Loucy (cell line): ENCODE measurements at regions not wholly inside any gene's neighbourhood (a gene's known extent, or its start where the extent isn't known, plus 50 kb on each side); places are given as distances from the start of the nearest gene placed in this dataset.
"Not testable (repeated sequence)": the region's sequence is repeated elsewhere in the genome, so short reads cannot be mapped to it uniquely, and the experiment has no call there.

Source experiments
- H2AFZ ChIP-seq: fragments of 200-600 bp; sonication (generic); 2 replicates; pipeline ENCODE4 v1.6.0; 2016; ENCODE audit warnings: antibody characterized with exemption, mild to moderate bottlenecking, low read length, moderate library complexity
- H3F3A ChIP-seq: fragments of 200-600 bp; 2 replicates; pipeline ENCODE4 v1.6.0; 2016; ENCODE audit warnings: antibody characterized with exemption, low read depth, mild to moderate bottlenecking
- H3K27me3 ChIP-seq: fragments of 200-600 bp; sonication (generic); 2 replicates; pipeline ENCODE4 v1.6.1; 2014; ENCODE audit warnings: low read length, mild to moderate bottlenecking; ENCODE audit not compliant: insufficient read depth, poor library complexity, severe bottlenecking
- H3K36me3 ChIP-seq: fragments of 200-600 bp; sonication (generic); 2 replicates; pipeline ENCODE4 v1.6.1; 2016; ENCODE audit warnings: low read length; ENCODE audit not compliant: insufficient read depth
- H3K4me1 ChIP-seq: fragments of 200-600 bp; sonication (generic); 2 replicates; pipeline ENCODE4 v1.5.1; 2014; ENCODE audit warnings: low read length, mild to moderate bottlenecking; ENCODE audit not compliant: insufficient read depth, poor library complexity, severe bottlenecking
- H3K4me2 ChIP-seq: fragments of 200-600 bp; sonication (generic); 2 replicates; pipeline ENCODE4 v1.6.0; 2014; ENCODE audit warnings: antibody characterized with exemption, low read length, low read depth, mild to moderate bottlenecking; ENCODE audit not compliant: poor library complexity, severe bottlenecking
- H3K4me3 ChIP-seq: fragments of 200-600 bp; sonication (generic); 2 replicates; pipeline ENCODE4 v1.5.1; 2014; ENCODE audit warnings: low read length, mild to moderate bottlenecking, mixed read lengths; ENCODE audit not compliant: poor library complexity, severe bottlenecking
- H3K79me2 ChIP-seq: fragments of 200-600 bp; sonication (generic); 2 replicates; pipeline ENCODE4 v1.6.1; 2014; ENCODE audit warnings: low read length; ENCODE audit not compliant: insufficient read depth
- H3K9ac ChIP-seq: fragments of 200-600 bp; sonication (generic); 2 replicates; pipeline ENCODE4 v1.6.0; 2014; ENCODE audit warnings: mild to moderate bottlenecking, low read depth, low read length, moderate library complexity; ENCODE audit not compliant: poor library complexity, severe bottlenecking
- H3K9me2 ChIP-seq: fragments of 200-600 bp; sonication (generic); replicated peaks from 2 replicates; pipeline ENCODE4 v1.6.1; 2016; ENCODE audit warnings: low read depth, low read length, mixed read lengths
- H3K9me3 ChIP-seq: fragments of 200-600 bp; sonication (generic); 2 replicates; pipeline ENCODE4 v1.6.1; 2014; ENCODE audit warnings: mild to moderate bottlenecking, antibody characterized with exemption, low read length, low read depth; ENCODE audit not compliant: insufficient read depth
- H4K20me1 ChIP-seq: fragments of 200-600 bp; sonication (generic); 2 replicates; pipeline ENCODE4 v1.6.0; 2014; ENCODE audit warnings: antibody characterized with exemption, low read length, mild to moderate bottlenecking; ENCODE audit not compliant: insufficient read depth, poor library complexity, severe bottlenecking
- CTCF ChIP-seq: fragments of 200-600 bp; sonication (generic); conservative IDR thresholded peaks from 2 replicates; pipeline ENCODE4 v1.5.1; 2014; ENCODE audit warnings: mild to moderate bottlenecking, antibody characterized with exemption, low read length
- EZH2phosphoT487 ChIP-seq: fragments of 200-600 bp; IDR thresholded peaks from 2 replicates; pipeline ENCODE4 v1.6.1; 2018; ENCODE audit warnings: antibody characterized with exemption, mild to moderate bottlenecking, moderate library complexity, borderline replicate concordance

- Histone ChIP-seq H3K4me2 (no peak overlapping the region), H2AFZ (no peak overlapping the region), H3K27me3 (no peaks in the 10 kb centered on the region), H4K20me1 (no peaks in the 10 kb centered on the region), H3K4me1 (peaks cover 15% of the 10 kb centered on the region), H3K9ac (no peak overlapping the region), H3F3A (no peaks in the 10 kb centered on the region), H3K36me3 (no peaks in the 10 kb centered on the region), H3K9me3 (no peaks in the 10 kb centered on the region; the same call in 1 of the 2 replicates), H3K79me2 (no peaks in the 10 kb centered on the region), H3K4me3 (no peak overlapping the region), H3K9me2 (no peaks in the 10 kb centered on the region)
- TF ChIP-seq EZH2phosphoT487, result no peak
- TF ChIP-seq CTCF, result no peak
Measured at GRCh38 chr4:124459941-124460310, 252.6 kb downstream of the ANKRD50 start.

GRCh38 chr4:124461592-124461991 is 250.9 kb downstream of the ANKRD50 start:
- not testable (repeated sequence) for H2AFZ ChIP-seq, H3K9me3 ChIP-seq, H3K9ac ChIP-seq, H3K9me2 ChIP-seq, H4K20me1 ChIP-seq, H3K4me2 ChIP-seq, H3K27me3 ChIP-seq, H3K36me3 ChIP-seq, H3K4me3 ChIP-seq, H3K79me2 ChIP-seq, H3F3A ChIP-seq
- H3K4me1 ChIP-seq, result peaks cover 13% of the 10 kb centered on the region

GRCh38 chr4:124462954-124463828 is 249.3 kb downstream of the ANKRD50 start:
- Histone ChIP-seq H4K20me1 (no peaks in the 10 kb centered on the region), H3K9me3 (no peaks in the 10 kb centered on the region; the same call in 1 of the 2 replicates), H3K9ac (no peak overlapping the region), H2AFZ (no peak overlapping the region), H3F3A (no peaks in the 10 kb centered on the region), H3K9me2 (no peaks in the 10 kb centered on the region), H3K27me3 (peaks cover 3% of the 10 kb centered on the region), H3K4me1 (no peaks in the 10 kb centered on the region), H3K36me3 (no peaks in the 10 kb centered on the region), H3K79me2 (no peaks in the 10 kb centered on the region), H3K4me2 (no peak overlapping the region), H3K4me3 (no peak overlapping the region)
- no peak for TF ChIP-seq EZH2phosphoT487

- peaks cover 6% of the 10 kb centered on the region; the same call in 1 of the 2 replicates for H3F3A ChIP-seq
- no peaks in the 10 kb centered on the region for H3K9me2 ChIP-seq
- no peaks in the 10 kb centered on the region for H3K79me2 ChIP-seq
- no peak overlapping the region for H2AFZ ChIP-seq
- peaks cover 11% of the 10 kb centered on the region for H3K4me1 ChIP-seq
- TF ChIP-seq CTCF (no peak), EZH2phosphoT487 (no peak)
- H3K9me3 ChIP-seq, result no peaks in the 10 kb centered on the region; the same call in 1 of the 2 replicates
- no peak overlapping the region for H3K9ac ChIP-seq
- H3K27me3 ChIP-seq, result peaks cover 6% of the 10 kb centered on the region
- no peaks in the 10 kb centered on the region for H3K36me3 ChIP-seq
- no peak overlapping the region for H3K4me2 ChIP-seq
- no peak overlapping the region for H3K4me3 ChIP-seq
- no peaks in the 10 kb centered on the region for H4K20me1 ChIP-seq
Measured at GRCh38 chr4:124464836-124465235, 247.7 kb downstream of the ANKRD50 start.
